Tibial artery (tissue), 4 donors: ENCODE measurements at regions not wholly inside any gene's neighbourhood (a gene's known extent, or its start where the extent isn't known, plus 50 kb on each side); places are given as distances from the start of the nearest gene placed in this dataset.

ENCODE experiments used
- DNase-seq, 2 donors: peaks; one replicate each; pipeline ENCODE4 v3.0.0-alpha.2; 2019
- H3K27ac ChIP-seq, 2 donors: fragments of 200-600 bp; sonication (generic) in 1 of 2; 1 replicate in 1 of 2; 2 replicates in 1 of 2; pipeline ENCODE4 v1.5.1; 2018 to 2019; ENCODE audit warnings: mild to moderate bottlenecking in 1 of 2
- H3K27me3 ChIP-seq, 2 donors: fragments of 200-600 bp; sonication (generic) in 1 of 2; one replicate each; pipeline versions ENCODE4 v1.5.1 to v1.6.0; 2016 to 2019
- H3K36me3 ChIP-seq, 3 donors: fragments of 200-600 bp; sonication (generic) in 2 of 3; one replicate each; pipeline ENCODE4 v1.5.1; 2016 to 2019; ENCODE audit warnings: mild to moderate bottlenecking in 2 of 3
- H3K4me1 ChIP-seq, 4 donors: fragments of 200-600 bp; sonication (generic) in 2 of 4; 1 replicate in 3 of 4; 2 replicates in 1 of 4; pipeline ENCODE4 v1.5.1; 2016 to 2019
- H3K4me3 ChIP-seq, 2 donors: fragments of 200-600 bp; sonication (generic) in 1 of 2; 1 replicate in 1 of 2; 2 replicates in 1 of 2; pipeline ENCODE4 v1.5.1; 2018 to 2019; ENCODE audit warnings: mild to moderate bottlenecking in 2 of 2
- H3K9me3 ChIP-seq, 3 donors: fragments of 200-600 bp; sonication (generic) in 1 of 3; one replicate each; pipeline ENCODE4 v1.5.1; 2016 to 2019
- intact Hi-C: fragments of 100-400 bp; cut with DNase I; formaldehyde crosslinking; loops from one replicate; pipeline ENCODE4 v1.15.0; 2023; ENCODE audit warnings: low total_unique reads
- TF ChIP-seq, protein P1 (sequence below), 2 experiments: fragments of 200-600 bp in 1 of 2; fragments of 450-650 bp in 1 of 2; IDR thresholded peaks; one replicate each; pipeline ENCODE4 v1.5.1; 2017 to 2019; ENCODE audit warnings: antibody characterized with exemption in 2 of 2, mild to moderate bottlenecking in 1 of 2, moderate library complexity in 1 of 2

- DNase-seq = no peak
- no peak overlapping the region for H3K27ac ChIP-seq
- no peaks in the 10 kb centered on the region for H3K4me1 ChIP-seq
- intact Hi-C loops = no loop called here
- no peaks in the 10 kb centered on the region for H3K27me3 ChIP-seq
- no peaks in the 10 kb centered on the region for H3K36me3 ChIP-seq
- no peak overlapping the region for H3K4me3 ChIP-seq
- no peaks in the 10 kb centered on the region for H3K9me3 ChIP-seq
- TF ChIP-seq, protein P1, sequence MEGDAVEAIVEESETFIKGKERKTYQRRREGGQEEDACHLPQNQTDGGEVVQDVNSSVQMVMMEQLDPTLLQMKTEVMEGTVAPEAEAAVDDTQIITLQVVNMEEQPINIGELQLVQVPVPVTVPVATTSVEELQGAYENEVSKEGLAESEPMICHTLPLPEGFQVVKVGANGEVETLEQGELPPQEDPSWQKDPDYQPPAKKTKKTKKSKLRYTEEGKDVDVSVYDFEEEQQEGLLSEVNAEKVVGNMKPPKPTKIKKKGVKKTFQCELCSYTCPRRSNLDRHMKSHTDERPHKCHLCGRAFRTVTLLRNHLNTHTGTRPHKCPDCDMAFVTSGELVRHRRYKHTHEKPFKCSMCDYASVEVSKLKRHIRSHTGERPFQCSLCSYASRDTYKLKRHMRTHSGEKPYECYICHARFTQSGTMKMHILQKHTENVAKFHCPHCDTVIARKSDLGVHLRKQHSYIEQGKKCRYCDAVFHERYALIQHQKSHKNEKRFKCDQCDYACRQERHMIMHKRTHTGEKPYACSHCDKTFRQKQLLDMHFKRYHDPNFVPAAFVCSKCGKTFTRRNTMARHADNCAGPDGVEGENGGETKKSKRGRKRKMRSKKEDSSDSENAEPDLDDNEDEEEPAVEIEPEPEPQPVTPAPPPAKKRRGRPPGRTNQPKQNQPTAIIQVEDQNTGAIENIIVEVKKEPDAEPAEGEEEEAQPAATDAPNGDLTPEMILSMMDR (IDR thresholded peaks at IDR 0.05) = no peak
Observed at GRCh38 chr1:172763057-172763456, 104.2 kb downstream of the FASLG start.

GRCh38 chr1:172764378-172764777 lies 105.5 kb downstream of the FASLG start:
- TF ChIP-seq, protein P1 (IDR thresholded peaks at IDR 0.05) = no peak
- Histone ChIP-seq H3K9me3 (no peaks in the 10 kb centered on the region), H3K4me3 (no peak overlapping the region), H3K4me1 (no peaks in the 10 kb centered on the region), H3K27me3 (no peaks in the 10 kb centered on the region), H3K27ac (no peak overlapping the region), H3K36me3 (no peaks in the 10 kb centered on the region)
- intact Hi-C loops = no loop called here
- no peak for DNase-seq

DNA sequence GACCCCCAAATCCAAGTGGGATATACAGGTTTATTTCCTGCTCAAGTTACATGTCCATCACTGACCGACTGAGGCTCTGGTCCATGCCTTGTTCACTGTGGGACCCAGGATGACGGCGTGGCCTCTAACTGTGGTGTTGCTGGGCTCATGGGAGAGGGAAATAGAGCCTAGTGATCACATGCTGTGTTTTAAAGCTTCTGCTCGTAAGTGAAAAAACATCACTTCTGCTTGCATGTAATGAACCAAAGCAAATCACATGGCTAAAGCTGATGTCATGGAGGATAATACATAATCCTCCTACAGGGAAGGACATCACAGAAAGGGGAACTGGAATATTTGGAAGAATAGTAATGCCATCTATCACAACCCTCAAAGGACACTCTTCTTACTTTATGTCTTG lies 107.6 kb downstream of the FASLG start:
- no peak overlapping the region for H3K4me3 ChIP-seq
- H3K36me3 ChIP-seq = no peaks in the 10 kb centered on the region
- H3K4me1 ChIP-seq = no peaks in the 10 kb centered on the region
- no peaks in the 10 kb centered on the region for H3K9me3 ChIP-seq
- TF ChIP-seq, protein P1 (IDR thresholded peaks at IDR 0.05) = no peak
- DNase-seq = peak in 1 of 2 donors; percentile 31
- intact Hi-C loops = no loop called here
- no peaks in the 10 kb centered on the region for H3K27me3 ChIP-seq
- no peak overlapping the region for H3K27ac ChIP-seq

GRCh38 chr1:172770071-172770470 lies 111.2 kb downstream of the FASLG start:
- no peak for DNase-seq
- no peak overlapping the region for H3K4me3 ChIP-seq
- no peaks in the 10 kb centered on the region for H3K4me1 ChIP-seq

DNA sequence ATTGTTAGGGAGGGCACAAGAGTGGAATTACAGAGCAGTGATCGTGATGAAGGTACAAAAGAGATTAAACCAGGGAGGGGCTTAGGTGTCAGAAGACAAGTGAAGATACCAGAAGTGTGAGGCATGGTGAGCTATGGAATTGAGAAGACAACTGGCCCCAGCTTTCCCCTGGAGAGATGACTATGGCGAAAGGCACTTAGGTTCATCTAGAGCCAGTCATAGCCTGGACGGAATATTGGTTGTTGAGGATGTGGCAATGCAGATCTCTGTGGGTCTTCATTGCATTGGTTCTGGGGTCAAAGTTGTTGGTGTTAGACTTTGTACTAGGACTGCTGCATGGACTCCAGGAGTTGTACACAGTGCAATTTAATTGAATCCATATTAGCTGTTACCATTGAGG lies 115.7 kb downstream of the FASLG start:
- no peak for DNase-seq
- Histone ChIP-seq H3K27ac (no peak overlapping the region), H3K36me3 (no peaks in the 10 kb centered on the region), H3K9me3 (no peaks in the 10 kb centered on the region), H3K27me3 (no peaks in the 10 kb centered on the region), H3K4me1 (no peaks in the 10 kb centered on the region), H3K4me3 (no peak overlapping the region)
- TF ChIP-seq, protein P1 (IDR thresholded peaks at IDR 0.05) = no peak
- intact Hi-C loops = no loop called here

More at GRCh38 chr1:172770071-172770470, 111.2 kb downstream of the FASLG start:
- Histone ChIP-seq H3K9me3 (no peaks in the 10 kb centered on the region), H3K36me3 (no peaks in the 10 kb centered on the region), H3K27me3 (no peaks in the 10 kb centered on the region), H3K27ac (no peak overlapping the region)
- intact Hi-C loops = no loop called here
- TF ChIP-seq, protein P1 (IDR thresholded peaks at IDR 0.05) = no peak

DNA sequence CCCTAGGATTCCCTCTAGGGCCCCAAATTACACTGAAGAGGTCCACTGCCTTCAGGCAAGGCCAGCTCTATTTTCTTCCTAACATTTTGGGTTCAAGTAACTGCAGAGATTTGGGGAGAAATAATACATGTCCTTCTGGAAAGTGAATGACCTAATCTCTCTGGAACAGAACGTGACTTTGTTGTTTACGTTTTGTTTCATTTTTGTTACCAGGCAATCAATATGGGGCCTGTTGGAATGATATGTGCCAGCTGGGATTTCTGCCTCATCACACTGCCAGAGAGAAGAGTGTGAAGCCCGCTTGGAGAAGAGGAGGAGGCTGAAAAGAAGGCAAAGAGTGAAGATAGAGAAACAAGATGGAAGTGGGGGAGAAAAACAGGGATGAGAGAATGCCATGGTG lies 116.7 kb downstream of the FASLG start:
- Histone ChIP-seq H3K27ac (no peak overlapping the region), H3K9me3 (no peaks in the 10 kb centered on the region), H3K36me3 (no peaks in the 10 kb centered on the region), H3K4me3 (no peak overlapping the region), H3K4me1 (no peaks in the 10 kb centered on the region), H3K27me3 (no peaks in the 10 kb centered on the region)
- DNase-seq = no peak
- TF ChIP-seq, protein P1 (IDR thresholded peaks at IDR 0.05) = no peak
- intact Hi-C loops = no loop called here
